MV-4-11 (cell line): ENCODE measurements at regions not wholly inside any gene's neighbourhood (a gene's known extent, or its start where the extent isn't known, plus 50 kb on each side); places are given as distances from the start of the nearest gene placed in this dataset.
"Not testable (repeated sequence)": the region's sequence is repeated elsewhere in the genome, so short reads cannot be mapped to it uniquely, and the experiment has no call there.

Experiments used
- DNase-seq: peaks from one replicate; lab custom pipeline; 2025; lab: John Stamatoyannopoulos, UW

DNA sequence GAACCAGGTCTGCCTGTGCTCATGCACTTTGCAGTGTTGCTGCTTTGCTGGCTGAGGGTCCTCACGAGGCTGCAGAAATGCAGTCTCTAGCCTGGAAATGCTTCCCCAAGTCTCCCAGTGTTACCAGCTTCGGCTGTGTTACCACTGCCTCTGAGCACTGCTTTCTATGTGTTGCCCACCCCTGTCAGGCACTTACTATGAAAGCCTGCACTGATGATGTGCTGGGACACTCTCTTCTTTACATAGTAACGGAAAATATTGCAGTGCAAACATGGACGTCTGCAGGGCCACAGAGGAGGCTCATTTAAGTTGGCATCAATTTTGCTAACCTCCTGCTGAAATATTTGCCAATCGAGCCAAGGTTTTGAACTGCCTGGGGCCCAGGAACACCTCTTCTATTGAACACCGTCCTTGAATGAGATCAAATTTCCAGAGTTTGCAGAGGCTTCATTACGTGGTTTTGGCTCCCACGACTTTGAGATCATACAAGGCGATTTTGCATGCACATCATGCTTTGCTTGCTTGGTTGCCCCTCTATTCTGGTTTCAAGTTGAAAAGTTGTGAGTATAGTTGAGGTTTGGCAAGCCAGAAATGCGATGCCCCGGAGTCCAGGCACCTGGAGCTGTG, 404.7 kb upstream of the PODXL start:
- DNase-seq = no peak

DNA sequence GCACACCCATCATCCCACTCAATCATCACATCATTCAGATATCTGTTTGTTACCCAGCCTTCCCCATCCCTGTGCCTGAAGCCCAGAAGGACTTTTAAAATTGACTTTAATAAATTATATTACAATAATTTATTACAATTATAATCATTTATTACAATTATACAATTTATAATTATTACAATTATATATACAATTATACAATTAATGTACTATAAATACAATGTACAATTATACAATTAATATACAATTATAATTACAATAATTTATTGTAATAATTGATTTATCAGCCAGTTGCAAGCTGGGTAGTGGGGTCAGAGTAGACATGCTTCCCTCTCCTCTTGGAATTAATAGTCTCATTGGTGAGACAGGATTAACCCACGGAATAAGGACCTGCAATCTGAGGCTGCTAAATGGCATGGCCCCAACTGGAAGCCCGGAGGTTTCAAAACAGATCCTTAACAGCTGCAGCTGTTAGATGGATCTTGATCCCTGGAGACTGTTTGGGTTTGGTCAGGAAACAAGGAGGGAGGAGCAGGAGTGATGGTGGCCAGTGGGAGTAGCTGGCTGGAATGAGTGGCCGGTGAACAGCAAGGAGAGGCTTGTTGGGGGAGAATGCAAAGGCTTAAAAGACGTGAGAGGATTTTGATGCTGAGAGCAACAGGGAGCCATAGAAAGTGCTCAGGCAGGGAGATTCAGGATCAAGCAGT, 402.8 kb upstream of the PODXL start:
- no peak for DNase-seq

DNA sequence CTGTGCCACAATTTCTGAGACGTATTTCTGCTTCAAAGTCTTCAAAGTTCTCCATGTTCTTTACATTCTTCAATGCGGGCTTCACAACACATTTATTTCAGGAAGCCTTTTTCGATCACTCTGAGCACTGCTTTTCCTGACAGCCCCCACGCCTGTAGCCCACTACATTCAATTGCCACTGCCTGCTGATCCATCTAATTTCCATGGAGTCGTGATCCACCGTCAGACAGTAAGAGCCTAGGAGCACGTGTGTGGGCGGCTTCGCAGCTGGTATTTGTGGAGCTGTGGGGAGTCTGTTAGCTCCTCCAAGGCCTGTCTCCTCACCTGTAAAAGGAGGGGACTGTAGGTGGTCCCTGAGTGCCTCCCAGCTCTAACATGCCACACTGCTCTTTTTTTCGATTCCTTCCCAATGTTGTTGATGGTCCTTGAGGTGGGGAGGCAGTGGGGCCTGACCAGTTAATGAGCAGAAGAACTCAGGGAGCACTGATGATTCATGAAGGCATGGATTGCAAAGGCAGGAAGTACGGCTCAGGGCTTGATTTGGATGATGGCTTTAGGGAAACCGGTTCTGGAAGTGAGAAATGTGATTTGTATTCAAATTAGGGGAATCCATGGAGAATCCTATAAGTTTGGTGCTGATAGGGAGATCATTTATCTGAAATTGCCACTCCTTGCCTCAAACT, 401.1 kb upstream of the PODXL start:
- DNase-seq = no peak

GRCh38 chr7:131956864-131957263, 400.4 kb upstream of the PODXL start:
- no peak for DNase-seq

- no peak for DNase-seq
Observed at GRCh38 chr7:131955679-131956078, 399.3 kb upstream of the PODXL start.

- DNase-seq = no peak
Observed at GRCh38 chr7:131953184-131953583, 396.8 kb upstream of the PODXL start.

- no peak for DNase-seq
Observed at GRCh38 chr7:131952365-131952764, 395.9 kb upstream of the PODXL start.

DNA sequence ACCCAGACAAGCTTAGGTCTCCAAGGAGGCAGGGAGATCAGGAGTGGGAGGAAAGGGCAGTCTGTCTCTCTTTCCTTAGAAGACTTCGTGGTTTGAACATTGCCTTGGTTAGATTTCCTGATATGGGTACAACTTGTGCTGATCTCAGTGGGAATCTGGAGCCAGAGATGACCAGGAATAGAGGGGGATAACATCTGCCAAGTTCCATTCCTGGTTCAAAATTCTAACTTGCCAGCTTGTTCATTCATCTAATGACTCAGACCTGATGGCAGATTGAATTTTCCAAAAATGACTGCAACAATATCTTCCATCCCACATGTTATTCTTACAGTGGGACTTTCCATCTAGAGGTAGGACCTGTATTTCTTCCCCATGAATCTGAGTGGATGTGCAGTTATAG, 394.3 kb upstream of the PODXL start:
- DNase-seq = no peak

- no peak for DNase-seq
Observed at GRCh38 chr7:131949659-131950058, 393.2 kb upstream of the PODXL start.

- DNase-seq = no peak
Observed at GRCh38 chr7:131948434-131949053, 392.1 kb upstream of the PODXL start.

- DNase-seq = no peak
Observed at GRCh38 chr7:131947661-131948060, 391.2 kb upstream of the PODXL start.

DNA sequence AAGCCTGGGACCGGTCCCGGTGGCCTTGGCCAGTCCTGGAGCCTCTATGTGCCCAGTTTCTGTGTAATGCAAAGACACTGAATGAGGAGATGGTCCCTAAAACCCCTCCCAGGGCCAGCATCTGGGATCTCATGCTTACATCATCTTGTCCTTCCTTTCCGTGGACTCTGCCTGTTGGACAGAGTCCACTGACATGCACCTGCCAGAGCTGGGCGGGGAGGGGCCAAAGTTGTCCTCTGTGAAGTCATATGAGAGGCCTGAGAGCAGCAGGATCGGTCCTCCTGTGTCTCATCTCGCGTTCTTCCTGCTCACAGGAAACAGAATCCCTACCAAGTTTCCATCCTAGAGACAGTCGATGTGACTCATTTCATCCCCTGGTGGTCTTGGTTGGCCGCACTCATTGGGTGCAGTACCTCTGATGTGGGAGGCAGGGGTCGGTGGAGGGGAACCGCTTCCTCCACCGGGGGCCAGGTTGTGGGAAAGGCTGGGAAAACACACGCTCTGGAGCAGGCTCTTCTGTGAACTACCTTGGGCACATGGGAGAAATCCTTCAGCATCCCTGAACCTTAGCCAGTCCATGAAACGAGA, 389.6 kb upstream of the PODXL start:
- no peak for DNase-seq

DNA sequence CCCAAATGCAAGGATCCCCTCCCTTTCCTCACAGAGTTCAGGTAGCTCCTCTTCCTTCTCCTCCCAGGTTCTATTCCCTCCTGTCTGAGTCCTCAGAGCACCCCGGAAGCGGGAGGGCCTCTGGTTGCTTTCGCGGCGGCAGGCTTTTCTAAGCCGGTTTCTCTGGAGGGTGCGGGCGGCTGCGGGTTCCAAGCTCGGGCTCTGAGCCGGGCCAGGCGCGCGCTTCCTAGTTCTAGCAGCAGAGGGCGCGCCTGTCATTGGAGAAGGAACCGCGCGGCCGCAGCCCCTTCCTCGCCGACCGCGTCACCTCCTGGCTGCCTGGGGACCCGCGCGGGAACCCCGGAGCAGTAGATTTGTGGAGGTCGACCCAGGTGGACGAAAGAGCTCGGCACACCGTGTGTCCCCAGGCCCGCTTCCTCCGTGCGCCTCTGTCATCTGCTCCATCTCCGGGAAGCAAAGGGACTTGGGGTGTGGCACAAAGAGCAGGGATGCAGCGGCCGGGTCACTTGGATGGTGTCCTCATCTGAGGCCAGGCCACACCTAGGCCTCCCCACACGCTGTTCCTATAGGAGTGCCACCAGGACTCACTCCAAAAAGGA, 389.0 kb upstream of the PODXL start:
- peak; percentile 1 for DNase-seq

GRCh38 chr7:131944556-131945069, 388.2 kb upstream of the PODXL start:
- no peak for DNase-seq

GRCh38 chr7:131943646-131944045, 387.2 kb upstream of the PODXL start:
- no peak for DNase-seq

DNA sequence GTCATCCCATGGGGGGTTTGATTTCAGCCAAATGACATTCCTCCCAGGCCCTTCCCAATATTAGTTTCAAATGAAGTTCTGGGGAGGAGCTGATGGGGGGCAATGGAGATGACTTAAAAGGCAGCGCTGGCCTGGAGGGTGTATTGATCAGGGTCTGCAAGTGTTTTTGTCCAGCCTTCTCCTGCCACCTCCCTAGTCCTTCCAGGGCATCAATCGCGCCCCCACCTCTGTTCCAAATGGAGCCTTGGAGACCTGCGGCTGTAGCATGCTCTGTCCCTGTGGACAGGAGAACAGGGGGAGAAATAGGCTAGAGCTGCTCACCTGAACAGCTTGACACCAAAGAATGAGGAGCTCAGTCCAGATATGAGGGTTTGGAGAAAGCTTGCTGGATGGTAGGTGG, 386.8 kb upstream of the PODXL start:
- DNase-seq = no peak

DNA sequence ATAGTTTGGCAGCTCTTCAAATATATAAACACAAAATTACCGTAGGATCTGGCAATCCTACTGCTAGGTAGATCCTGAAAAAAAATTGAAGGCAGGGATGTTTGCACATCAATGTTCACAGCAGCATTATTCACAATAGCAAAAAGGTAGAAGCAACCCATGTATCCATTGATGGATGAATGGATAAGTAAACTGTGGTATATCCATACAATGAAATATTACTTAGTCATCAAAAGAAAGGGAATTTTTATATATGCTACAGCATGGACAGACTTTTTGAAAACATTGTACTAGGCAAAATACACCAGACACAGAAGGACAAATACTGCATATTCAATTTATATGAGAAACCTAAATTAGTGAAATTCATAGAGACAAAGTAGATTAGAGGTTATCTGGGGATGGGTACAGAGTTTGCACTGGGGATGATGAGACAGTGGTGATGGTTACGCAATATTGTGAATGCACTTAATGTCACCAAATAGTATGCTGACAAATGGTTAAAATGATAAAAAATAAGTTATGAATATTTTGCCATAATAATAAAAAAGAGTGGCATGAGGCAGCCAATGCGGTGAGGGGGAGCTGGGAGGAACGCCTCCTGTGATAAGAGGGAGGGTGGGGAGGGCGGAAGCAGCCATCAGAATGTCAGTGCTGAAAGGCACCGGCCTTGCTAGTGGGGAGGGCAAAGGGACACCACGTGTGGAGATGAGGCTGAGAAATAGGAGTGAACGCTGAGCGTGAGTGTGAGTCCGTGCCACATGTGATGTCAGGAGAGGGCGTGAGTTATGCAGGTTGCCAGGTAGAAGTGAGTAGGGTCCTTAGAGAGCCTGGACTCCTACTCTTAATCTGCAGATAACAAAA, 386.1 kb upstream of the PODXL start:
- no peak for DNase-seq

- DNase-seq = no peak
Observed at GRCh38 chr7:131941291-131941690, 384.9 kb upstream of the PODXL start.

DNA sequence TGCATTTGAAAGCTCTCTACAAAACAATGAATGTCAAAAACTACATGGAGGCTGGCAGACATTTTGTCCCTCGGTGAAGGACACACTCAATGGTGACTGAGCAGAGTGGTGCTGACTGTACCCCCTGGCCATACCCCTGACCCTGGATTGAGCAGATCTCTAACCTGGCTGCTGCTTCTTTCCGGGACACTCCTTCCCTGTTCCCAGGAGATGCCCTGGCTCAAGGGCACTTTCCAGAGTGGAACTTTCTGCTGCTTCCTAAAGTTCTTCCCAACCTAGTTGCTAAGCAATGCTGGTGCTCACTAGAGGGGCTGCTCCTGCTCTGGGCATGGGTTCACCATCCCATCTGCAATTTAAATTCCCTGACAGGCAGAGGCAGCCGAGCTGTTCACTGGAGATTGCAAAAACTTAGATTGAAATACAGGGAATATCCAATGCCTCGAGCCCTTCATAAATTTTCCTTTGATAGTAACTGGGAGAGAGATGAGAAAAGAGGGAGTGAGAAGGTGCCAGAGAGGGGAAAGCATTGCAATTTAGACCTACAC, 384.3 kb upstream of the PODXL start:
- no peak for DNase-seq

- DNase-seq = not testable (repeated sequence)
Observed at GRCh38 chr7:131938788-131939187, 382.4 kb upstream of the PODXL start.

DNA sequence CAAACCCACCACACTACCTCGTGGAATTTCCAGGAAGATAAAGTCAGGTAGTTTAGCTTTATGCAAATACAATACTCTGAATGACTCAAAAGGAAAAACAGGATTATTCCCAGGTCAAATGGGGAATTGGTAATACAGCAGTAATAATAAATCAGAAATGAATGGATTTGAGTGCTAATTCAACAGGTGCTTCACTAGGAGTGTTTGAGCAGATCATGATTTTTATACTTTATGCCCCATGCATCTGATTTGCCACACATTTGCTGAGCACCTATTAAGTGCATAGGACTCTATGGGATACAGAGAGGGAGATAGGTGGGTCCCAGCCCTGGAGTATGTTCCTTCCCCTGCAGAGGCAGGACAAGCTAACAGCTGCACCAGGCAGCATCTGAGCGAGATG, 381.4 kb upstream of the PODXL start:
- DNase-seq = no peak
